ENCODE measurements at regions not wholly inside any gene's neighbourhood (a gene's known extent, or its start where the extent isn't known, plus 50 kb on each side); places are given as distances from the start of the nearest gene placed in this dataset.
"Not testable (repeated sequence)": the region's sequence is repeated elsewhere in the genome, so short reads cannot be mapped to it uniquely, and the experiment has no call there.

DNA sequence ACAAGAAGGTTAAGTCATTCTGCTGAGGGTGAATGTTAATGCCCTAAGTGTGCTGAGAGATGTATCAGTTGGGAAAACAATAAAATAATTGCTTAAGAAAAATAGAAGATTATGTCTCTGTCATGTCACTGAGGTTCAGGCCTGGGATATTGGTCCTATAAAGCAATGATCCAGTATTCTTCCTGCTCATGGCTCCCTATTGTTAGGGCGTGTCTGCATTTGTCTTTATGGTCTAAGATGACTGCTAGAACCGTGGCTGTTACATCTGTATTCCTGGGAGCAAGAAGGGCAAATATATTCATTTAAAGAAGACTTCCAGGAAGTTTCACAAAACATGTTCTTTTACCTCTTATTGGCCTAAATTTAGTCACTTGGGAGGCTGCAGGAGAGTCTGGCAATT lies 125.0 kb downstream of the KCNE4 start:
- no peak for DNase-seq (ENCODE audit: low read depth)
- TF ChIP-seq, protein P1, sequence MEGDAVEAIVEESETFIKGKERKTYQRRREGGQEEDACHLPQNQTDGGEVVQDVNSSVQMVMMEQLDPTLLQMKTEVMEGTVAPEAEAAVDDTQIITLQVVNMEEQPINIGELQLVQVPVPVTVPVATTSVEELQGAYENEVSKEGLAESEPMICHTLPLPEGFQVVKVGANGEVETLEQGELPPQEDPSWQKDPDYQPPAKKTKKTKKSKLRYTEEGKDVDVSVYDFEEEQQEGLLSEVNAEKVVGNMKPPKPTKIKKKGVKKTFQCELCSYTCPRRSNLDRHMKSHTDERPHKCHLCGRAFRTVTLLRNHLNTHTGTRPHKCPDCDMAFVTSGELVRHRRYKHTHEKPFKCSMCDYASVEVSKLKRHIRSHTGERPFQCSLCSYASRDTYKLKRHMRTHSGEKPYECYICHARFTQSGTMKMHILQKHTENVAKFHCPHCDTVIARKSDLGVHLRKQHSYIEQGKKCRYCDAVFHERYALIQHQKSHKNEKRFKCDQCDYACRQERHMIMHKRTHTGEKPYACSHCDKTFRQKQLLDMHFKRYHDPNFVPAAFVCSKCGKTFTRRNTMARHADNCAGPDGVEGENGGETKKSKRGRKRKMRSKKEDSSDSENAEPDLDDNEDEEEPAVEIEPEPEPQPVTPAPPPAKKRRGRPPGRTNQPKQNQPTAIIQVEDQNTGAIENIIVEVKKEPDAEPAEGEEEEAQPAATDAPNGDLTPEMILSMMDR (IDR thresholded peaks at IDR 0.05; ENCODE audit: insufficient read depth, low read depth, low read length, missing control alignments): no peak
- H3K4me3 ChIP-seq (ENCODE audit: low read depth, low read length): no peak overlapping the region

DNA sequence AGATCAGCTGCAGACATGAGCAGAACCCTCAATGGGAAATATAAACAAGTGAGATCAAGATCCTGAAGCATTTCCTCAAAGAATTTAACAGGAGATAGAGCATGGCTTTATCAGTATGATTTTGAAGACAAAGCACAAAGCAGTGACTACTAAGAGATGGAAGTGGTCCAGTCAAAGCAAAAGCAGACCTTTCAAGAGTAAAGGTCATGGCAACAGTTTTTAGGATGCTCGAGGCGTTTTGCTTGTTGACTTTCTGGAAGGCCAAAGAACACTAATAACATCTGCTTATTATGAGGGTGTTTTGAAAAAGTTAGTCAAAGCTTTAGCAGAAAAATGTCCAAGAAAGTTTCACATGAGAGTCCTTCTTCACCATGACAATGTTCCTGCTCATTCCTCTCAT lies 128.5 kb downstream of the KCNE4 start:
- H3K4me3 ChIP-seq (ENCODE audit: low read depth, low read length): no peak overlapping the region
- TF ChIP-seq, protein P1 (IDR thresholded peaks at IDR 0.05; ENCODE audit: insufficient read depth, low read depth, low read length, missing control alignments): no peak
- no peak for DNase-seq (ENCODE audit: low read depth)

DNA sequence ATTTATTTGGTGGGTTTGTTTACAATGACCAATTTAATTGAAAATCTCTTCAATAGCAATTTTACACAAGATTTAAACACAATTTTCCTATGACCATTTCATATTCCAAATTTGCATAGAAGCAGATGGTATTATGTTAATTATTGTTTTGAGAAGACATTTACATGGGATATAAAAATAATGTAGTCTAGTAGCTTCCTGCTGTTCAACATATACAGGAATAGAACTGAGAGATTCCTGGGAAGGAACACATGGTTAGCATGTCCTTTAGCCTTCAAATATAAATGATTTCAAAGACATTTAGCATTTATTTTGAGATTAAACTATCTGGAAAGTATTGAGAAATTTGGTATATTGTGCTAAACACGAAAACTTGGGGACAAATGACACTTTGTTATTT lies 129.6 kb downstream of the KCNE4 start:
- DNase-seq (ENCODE audit: low read depth): no peak
- TF ChIP-seq, protein P1 (IDR thresholded peaks at IDR 0.05; ENCODE audit: insufficient read depth, low read depth, low read length, missing control alignments): no peak

DNA sequence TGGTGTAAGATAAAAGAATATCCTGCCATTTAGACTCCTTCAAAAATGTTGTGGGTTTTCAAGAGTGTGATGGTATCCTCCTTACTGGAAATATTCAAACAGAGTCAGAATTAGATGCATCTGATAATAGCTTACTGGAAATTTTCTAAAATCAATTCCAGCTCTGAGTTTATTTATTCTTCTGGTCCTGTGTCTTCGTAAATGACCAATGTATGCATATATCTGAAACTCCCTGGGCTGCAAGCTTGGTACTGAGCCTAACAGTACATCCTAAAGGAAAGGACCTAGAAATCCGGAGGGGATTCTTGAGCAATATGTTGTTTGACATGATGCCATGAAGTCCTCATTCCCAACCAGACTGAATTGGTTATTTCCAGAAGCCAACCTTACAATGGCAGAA lies 130.4 kb downstream of the KCNE4 start:
- no peak overlapping the region for H3K4me3 ChIP-seq (ENCODE audit: low read depth, low read length)
- TF ChIP-seq, protein P1 (IDR thresholded peaks at IDR 0.05; ENCODE audit: insufficient read depth, low read depth, low read length, missing control alignments): no peak
- DNase-seq (ENCODE audit: low read depth): no peak

More for the DNA sequence above, 129.6 kb downstream of the KCNE4 start:
- H3K4me3 ChIP-seq (ENCODE audit: low read depth, low read length): no peak overlapping the region

DNA sequence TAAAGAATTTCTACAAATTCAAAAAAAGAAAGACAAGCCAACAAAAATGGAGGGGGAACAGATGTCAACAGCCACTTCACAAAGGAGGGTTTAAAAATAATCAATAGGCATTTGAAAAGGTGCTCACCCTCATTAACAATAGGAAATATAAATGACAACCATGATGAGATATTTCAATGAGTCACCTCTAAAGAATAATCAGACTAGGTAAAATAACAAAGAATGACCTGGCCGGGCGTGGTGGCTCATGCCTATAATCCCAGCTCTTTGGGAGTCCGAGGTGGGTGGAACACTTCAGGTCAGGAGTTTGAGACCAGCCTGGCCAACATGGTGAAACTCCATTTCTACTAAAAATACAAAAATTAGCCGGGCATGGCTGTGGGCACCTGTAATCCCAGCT lies 133.6 kb downstream of the KCNE4 start:
- no peak overlapping the region for H3K4me3 ChIP-seq (ENCODE audit: low read depth, low read length)
- TF ChIP-seq, protein P1 (IDR thresholded peaks at IDR 0.05; ENCODE audit: insufficient read depth, low read depth, low read length, missing control alignments): no peak
- no peak for DNase-seq (ENCODE audit: low read depth)

DNA sequence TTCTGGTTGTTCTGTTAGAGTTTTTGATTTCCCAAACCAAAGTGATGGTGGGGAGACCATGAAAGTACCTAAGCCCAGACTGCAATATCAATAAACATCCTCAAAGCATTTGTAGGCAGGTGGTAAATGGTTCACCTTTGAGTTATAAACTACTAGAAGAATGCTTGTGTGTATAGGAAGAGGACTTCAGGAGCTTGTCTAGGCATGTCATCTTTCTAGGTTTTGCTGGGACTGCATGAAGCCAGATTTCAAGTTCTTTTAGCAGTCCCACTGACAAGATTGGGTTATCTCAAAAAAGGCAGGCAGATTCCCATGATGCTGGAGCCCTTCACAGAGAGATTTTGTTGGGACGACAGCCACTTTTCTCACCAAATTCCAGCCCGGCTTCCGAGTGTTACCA lies 135.3 kb downstream of the KCNE4 start:
- TF ChIP-seq, protein P1 (IDR thresholded peaks at IDR 0.05; ENCODE audit: insufficient read depth, low read depth, low read length, missing control alignments): no peak
- DNase-seq (ENCODE audit: low read depth): no peak
- H3K4me3 ChIP-seq (ENCODE audit: low read depth, low read length): no peak overlapping the region

DNA sequence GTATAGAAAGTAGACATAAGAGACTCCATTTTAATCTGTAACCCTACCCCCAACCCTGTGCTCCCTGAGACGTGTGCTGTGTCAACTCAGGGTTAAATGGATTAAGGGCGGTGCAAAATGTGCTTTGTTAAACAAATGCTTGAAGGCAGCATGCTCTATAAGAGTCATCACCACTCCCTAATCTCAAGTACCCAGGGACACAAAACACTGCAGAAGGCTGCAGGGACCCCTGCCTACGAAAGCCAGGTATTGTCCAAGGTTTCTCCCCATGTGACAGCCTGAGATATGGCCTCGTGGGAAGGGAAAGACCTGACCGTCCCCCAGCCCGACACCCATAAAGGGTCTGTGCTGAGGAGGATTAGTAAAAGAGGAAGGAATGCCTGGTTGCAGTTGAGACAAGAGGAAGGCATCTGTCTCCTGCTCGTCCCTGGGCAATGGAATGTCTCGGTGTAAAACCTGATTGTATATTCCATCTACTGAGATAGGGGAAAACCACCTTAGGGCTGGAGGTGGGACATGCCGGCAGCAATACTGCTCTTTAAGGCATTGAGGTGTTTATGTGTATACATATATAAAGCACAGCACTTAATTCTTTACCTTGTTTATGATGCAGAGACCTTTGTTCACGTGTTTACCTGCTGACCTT lies 138.7 kb downstream of the KCNE4 start:
- not testable (repeated sequence) for DNase-seq (ENCODE audit: low read depth); H3K4me3 ChIP-seq (ENCODE audit: low read depth, low read length)
